ENCODE measurements at regions not wholly inside any gene's neighbourhood (a gene's known extent, or its start where the extent isn't known, plus 50 kb on each side); places are given as distances from the start of the nearest gene placed in this dataset.
"Not testable (repeated sequence)": the region's sequence is repeated elsewhere in the genome, so short reads cannot be mapped to it uniquely, and the experiment has no call there.

DNA sequence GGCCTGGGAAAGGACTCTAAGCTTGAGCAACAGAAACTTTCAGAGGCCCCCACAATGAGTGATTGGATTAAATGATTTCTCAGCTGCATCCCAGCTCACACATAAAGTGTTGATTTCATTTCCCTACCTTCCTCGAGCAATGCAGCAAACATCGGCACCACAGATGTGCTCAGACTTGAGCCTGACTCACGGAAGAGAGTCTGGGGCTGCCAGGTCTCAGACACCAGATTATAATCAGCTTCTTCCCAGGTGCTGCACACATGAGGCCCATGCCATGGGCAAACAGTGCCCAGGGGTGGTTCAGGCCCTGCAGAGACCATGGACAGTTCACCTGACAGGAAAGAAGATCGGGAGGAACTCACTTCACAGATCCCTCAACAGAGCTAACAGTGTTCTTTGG lies 226.6 kb upstream of the TENM4 start:
- no peak for DNase-seq

GRCh38 chr11:79663017-79663416 lies 222.2 kb upstream of the TENM4 start:
- no peak for DNase-seq

DNA sequence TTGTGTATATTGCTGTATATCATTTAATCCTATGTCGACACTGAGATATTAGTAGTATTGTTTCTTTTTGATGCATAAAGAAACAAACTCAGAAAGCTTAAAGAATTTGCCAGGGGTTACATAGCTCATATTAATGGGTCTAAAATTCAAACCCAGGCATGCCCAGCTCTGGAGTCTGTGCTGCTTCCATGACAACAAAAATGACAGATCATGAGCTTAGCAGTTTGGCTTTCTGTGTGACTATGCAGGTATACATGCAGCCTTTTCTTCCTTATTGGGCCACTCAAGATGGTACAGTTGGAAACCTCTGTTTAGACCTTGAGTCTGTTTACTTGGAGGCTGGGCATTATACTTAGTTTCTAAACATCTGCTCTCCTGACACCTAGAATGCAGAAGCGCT lies 220.5 kb upstream of the TENM4 start:
- DNase-seq = no peak

- DNase-seq = no peak
These were observed 208.1 kb upstream of the TENM4 start for GRCh38 chr11:79648766-79649520.

- DNase-seq = no peak
These were observed 196.4 kb upstream of the TENM4 start for GRCh38 chr11:79637219-79637618.

GRCh38 chr11:79634905-79635304 lies 194.1 kb upstream of the TENM4 start:
- DNase-seq = no peak

- DNase-seq = no peak
These were observed 186.5 kb upstream of the TENM4 start for GRCh38 chr11:79627281-79627680.

DNA sequence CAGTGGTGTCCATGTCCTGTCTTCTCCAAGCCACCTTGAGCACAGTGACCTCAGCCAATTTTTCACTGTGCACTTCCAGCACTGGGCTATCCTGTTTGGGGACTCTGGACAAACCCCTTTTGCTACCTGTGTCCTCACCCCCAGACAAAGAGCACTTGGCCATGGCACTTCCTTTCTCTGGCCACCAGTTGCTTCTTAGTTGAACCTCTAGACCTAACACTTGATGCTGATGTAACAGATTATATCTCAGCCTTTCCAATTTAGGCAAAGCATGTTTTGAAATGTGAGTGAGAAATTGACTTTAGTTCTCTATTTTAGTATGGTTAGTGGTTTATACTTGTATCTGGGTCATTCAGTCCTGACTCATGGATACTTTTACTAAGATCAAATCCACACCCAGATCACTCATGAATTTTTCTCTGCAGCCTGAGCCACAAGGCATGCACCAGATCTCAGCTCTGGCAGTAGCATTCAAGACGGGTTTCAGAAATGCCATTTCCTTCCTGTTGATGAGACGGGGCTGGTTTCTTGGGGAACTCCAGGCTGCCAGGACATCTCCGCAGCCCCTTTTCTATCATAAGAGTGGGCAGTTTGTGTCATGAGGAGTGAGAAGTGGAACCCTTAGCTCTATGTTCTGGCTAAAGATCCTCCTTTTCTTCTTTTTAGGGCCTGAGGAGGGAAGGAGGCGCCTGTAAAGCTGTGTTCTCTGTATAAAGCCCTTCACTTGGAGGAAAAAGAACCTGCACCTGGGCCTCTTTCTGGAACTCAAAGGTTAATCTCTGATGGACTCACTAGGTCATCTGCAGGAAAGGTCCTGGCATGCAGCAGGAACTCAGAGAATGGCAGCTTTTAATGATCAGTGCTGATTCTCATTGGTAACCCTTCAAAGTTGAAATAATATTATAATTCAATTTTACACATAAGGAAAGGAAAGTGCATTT lies 185.6 kb upstream of the TENM4 start:
- DNase-seq = no peak

- DNase-seq = no peak
These were observed 182.5 kb upstream of the TENM4 start for GRCh38 chr11:79623375-79623774.

- no peak for DNase-seq
These were observed 176.7 kb upstream of the TENM4 start for GRCh38 chr11:79617561-79617960.

DNA sequence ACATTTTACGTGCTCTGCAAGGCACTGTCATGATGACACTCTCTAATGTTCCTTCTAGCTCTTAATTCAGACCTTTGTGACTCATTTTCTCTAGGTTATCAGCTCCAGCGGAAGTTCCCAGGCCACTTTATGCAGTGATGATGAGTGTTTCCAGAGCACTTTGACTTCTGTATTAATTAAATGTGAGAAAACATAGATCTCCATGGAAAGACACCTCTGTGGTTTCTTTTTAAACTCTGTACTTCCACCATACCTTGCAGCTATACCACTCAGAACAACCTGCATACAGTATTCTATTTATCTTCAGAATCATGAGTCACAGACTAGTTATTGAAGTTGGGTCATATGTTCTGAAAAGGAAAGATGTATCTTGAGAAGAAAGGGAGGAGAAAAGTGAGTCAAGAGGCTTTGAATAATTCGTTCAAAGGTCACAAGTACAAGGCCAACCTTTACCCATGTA lies 175.6 kb upstream of the TENM4 start:
- no peak for DNase-seq

GRCh38 chr11:79615425-79615824 lies 174.6 kb upstream of the TENM4 start:
- DNase-seq = no peak

GRCh38 chr11:79610678-79611077 lies 169.8 kb upstream of the TENM4 start:
- no peak for DNase-seq

- no peak for DNase-seq
These were observed 169.3 kb upstream of the TENM4 start for GRCh38 chr11:79610139-79610538.

DNA sequence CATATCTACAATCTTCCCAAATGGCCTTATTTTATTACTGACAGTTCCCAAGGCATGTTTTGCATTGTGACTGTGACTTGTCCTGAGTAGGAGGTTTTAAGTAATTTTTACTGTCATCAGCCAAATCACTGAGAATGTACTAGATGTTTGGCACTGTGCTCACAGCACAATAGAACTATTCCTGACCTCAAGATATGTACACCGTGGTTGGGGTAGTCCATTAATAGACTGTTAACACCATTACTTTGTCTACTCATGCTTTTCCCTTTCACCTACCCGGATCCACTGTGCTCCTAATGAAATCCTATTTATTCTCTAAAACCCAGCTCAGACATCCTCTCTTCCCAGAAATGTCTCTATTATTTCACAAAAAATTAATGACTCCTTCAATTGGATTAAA lies 168.7 kb upstream of the TENM4 start:
- no peak for DNase-seq

GRCh38 chr11:79606461-79606860 lies 165.6 kb upstream of the TENM4 start:
- not testable (repeated sequence) for DNase-seq

GRCh38 chr11:79600711-79601110 lies 159.9 kb upstream of the TENM4 start:
- DNase-seq = no peak

DNA sequence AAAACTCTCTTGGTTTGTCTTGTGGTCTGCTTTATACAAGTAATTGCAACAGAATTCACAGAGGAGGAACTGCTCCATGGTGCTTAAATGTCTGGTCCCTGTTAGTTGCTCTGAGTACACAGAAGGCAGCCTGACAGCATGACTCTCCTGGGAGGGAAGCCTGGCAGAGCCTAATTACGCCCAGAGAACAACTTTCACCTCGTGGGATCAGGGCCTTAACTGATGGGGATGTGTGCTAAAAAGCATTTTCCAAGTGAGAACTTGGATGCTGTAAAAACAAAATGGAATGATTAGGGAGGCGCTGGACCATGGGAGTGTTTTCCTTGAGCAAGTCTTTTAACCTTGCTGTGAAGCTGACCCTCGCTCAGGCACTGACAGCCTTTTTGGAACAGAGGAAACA lies 154.0 kb upstream of the TENM4 start:
- no peak for DNase-seq

DNA sequence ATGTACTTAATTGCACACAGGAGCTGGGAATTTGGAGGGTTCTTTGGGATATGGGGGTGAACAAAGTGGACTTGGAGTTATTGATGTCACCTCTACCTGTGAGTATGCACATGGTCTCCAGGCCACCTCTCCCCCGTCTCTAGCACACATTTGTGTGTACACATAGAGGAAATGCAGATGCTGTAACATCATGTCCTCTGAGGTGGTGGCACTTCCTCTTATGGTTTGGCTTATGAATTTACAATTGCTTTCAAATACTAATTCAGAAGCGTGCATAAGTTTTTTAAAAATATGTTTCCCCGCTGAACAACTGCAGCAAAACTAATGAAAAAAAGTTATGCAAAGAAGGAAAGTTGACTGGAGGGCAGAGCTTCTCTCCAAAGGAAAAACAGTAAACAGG lies 152.0 kb upstream of the TENM4 start:
- DNase-seq = no peak

GRCh38 chr11:79592406-79592805 lies 151.6 kb upstream of the TENM4 start:
- DNase-seq = no peak

- no peak for DNase-seq
These were observed 141.6 kb upstream of the TENM4 start for GRCh38 chr11:79582434-79582833.

DNA sequence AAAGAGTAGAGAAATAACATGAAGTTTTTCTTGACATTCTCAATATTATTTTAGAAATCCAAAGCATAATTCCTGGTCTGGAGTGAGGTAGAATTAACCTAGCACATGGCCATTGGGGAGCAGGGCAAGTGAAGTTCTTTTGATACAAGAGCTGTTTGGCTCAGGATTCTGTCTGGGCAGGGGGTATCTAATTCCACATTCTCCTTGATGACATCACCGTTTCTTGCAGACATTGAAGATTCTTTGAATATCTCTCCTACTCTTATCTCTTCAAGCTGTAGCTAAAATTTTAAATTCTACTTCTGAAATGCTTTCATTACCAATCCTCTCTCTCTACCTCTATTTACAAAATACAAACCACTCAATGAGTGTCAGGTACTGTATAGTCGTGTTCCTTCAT lies 138.2 kb upstream of the TENM4 start:
- no peak for DNase-seq

DNA sequence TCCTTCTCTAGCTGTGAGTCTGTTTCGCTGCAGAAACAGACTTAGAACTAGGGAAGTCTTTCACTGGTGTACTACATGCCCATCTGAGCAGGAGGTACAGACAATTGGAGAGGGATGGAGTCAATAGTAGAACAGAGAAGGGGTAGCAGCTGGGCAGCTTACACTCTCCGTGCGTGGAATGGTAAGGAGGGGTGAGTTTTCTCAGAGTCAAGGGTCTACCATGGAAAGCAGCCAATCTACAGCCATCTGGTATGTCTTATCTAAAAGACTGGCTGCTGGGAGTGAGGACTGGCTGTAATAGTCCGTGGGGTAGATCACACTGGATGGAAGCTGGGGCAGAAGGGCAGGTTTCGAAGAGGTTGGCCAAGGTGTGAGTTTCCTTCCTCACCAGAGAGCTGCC lies 137.3 kb upstream of the TENM4 start:
- no peak for DNase-seq

DNA sequence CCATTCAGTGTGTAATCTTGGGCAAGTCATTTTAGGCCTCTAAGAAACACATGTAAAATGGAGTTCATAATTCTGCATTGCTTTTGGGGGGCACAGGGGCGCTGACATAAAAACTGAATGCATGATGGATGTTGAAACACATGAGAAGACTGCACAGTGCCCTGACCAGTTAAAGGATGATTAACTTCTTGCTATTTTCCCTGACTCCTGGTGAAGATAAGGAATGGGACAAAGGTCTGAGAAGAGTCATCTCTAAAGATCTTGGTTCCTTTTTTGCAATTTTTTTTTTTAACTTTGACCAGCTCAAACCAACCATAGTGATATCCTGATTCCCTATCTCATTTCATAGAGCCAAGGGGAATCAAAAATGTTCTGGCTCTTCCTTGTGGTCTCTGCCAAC lies 134.9 kb upstream of the TENM4 start:
- no peak for DNase-seq
